Thyroid gland (tissue), 4 donors: ENCODE measurements at regions not wholly inside any gene's neighbourhood (a gene's known extent, or its start where the extent isn't known, plus 50 kb on each side); places are given as distances from the start of the nearest gene placed in this dataset.
"Not testable (repeated sequence)": the region's sequence is repeated elsewhere in the genome, so short reads cannot be mapped to it uniquely, and the experiment has no call there.

Experiments
- DNase-seq, 2 donors: peaks; one replicate each; pipeline ENCODE4 v3.0.0-alpha.2; 2019
- H3K27ac ChIP-seq, 3 donors: fragments of 200-600 bp; sonication (generic); 1 replicate in 2 of 3; 2 replicates in 1 of 3; pipeline ENCODE4 v1.5.1; 2016 to 2019; ENCODE audit warnings: mild to moderate bottlenecking in 1 of 3, moderate library complexity in 1 of 3
- H3K27me3 ChIP-seq: fragments of 200-600 bp; sonication (generic); one replicate; pipeline ENCODE4 v1.5.1; 2019
- H3K36me3 ChIP-seq, 2 donors: fragments of 200-600 bp; sonication (generic); one replicate each; pipeline ENCODE4 v1.5.1; 2016 to 2019
- H3K4me1 ChIP-seq, 2 donors: fragments of 200-600 bp; sonication (generic); one replicate each; pipeline ENCODE4 v1.5.1; 2017 to 2019
- H3K4me3 ChIP-seq, 3 donors: fragments of 200-600 bp; sonication (generic); replicated peaks in 1 of 3; 1 replicate in 2 of 3; 2 replicates in 1 of 3; pipeline ENCODE4 v1.5.1; 2016; ENCODE audit warnings: mild to moderate bottlenecking in 1 of 3
- H3K9me3 ChIP-seq: fragments of 200-600 bp; sonication (generic); one replicate; pipeline ENCODE4 v1.5.1; 2017
- POLR2A ChIP-seq, 2 donors: fragments of 450-650 bp; IDR thresholded peaks; one replicate each; pipeline ENCODE4 v1.6.1; 2017; ENCODE audit warnings: antibody characterized with exemption in 2 of 2, mild to moderate bottlenecking in 2 of 2, moderate library complexity in 1 of 2
- WGBS, 2 donors: methylation state at CpG; one replicate each; pipeline ENCODE4 v1.1.5; 2017; 5-methylcytosine and 5-hydroxymethylcytosine counted together
- intact Hi-C: fragments of 100-400 bp; cut with DNase I; formaldehyde crosslinking; loops from one replicate; pipeline ENCODE4 v1.15.1; 2023
- TF ChIP-seq, protein P1 (sequence below), 6 experiments: fragments of 200-600 bp in 3 of 6; fragments of 450-650 bp in 3 of 6; sonication (generic) in 3 of 6; IDR thresholded peaks; one replicate each; pipeline ENCODE4 v1.5.1; 2016 to 2019; ENCODE audit warnings: antibody characterized with exemption in 6 of 6, mild to moderate bottlenecking in 2 of 6, inconsistent platforms in 1 of 6, moderate library complexity in 1 of 6

DNA sequence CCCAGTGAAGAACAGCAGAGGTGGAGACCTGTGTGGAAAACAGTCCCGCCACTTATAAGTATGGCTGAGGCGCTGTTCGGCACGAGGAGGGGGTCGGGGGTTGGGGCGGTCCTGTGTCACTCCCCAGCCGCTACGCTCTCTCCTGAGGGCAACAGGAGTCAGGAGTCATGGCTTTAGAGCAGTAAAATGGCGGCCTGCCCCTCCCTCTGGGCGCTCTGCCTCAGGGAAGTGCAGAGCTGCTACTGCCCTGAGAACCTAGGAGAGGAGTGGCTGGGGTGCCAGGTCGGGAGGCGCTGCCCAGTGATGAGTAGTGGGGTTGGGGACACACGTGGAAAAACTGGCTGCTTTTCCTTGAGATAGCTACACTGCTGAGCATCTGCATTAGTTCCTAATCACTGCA is 551.2 kb upstream of the AMOT start:
- Histone ChIP-seq H3K4me3 (no peak overlapping the region), H3K27me3 (no peaks in the 10 kb centered on the region), H3K36me3 (no peaks in the 10 kb centered on the region), H3K4me1 (no peaks in the 10 kb centered on the region), H3K27ac (no peak overlapping the region), H3K9me3 (no peaks in the 10 kb centered on the region)
- WGBS, 2 donors, result 81 to 85% methylated on average over 4 to 6 of the region's 13 CpGs
- DNase-seq, result no peak
- TF ChIP-seq, protein P1, sequence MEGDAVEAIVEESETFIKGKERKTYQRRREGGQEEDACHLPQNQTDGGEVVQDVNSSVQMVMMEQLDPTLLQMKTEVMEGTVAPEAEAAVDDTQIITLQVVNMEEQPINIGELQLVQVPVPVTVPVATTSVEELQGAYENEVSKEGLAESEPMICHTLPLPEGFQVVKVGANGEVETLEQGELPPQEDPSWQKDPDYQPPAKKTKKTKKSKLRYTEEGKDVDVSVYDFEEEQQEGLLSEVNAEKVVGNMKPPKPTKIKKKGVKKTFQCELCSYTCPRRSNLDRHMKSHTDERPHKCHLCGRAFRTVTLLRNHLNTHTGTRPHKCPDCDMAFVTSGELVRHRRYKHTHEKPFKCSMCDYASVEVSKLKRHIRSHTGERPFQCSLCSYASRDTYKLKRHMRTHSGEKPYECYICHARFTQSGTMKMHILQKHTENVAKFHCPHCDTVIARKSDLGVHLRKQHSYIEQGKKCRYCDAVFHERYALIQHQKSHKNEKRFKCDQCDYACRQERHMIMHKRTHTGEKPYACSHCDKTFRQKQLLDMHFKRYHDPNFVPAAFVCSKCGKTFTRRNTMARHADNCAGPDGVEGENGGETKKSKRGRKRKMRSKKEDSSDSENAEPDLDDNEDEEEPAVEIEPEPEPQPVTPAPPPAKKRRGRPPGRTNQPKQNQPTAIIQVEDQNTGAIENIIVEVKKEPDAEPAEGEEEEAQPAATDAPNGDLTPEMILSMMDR (IDR thresholded peaks at IDR 0.05), result no peak
- no peak for TF ChIP-seq POLR2A (IDR thresholded peaks at IDR 0.05)
- intact Hi-C loops, result no loop called here

DNA sequence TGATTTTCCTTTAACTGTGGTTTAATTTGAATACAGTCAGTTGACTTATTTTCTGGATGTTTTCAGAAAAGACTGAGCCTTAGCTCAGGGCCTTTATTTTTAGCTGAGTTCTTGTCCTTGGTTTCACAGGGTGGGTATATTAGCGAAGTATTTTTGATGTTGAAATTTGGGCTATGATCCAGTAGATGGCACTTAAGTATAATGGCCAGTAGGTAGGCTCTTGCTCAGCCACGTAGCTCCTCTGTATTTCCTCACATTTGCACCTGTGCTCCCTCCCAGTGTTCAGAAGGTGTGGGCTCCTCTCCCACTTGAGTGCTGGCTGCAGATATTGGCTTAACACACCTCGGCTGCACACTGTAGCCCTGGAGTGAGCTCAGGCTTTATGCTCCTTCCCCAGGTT is 549.9 kb upstream of the AMOT start:
- H3K4me1 ChIP-seq, result no peaks in the 10 kb centered on the region
- TF ChIP-seq POLR2A (IDR thresholded peaks at IDR 0.05), result no peak
- TF ChIP-seq, protein P1 (IDR thresholded peaks at IDR 0.05), result no peak
- H3K36me3 ChIP-seq, result no peaks in the 10 kb centered on the region
- DNase-seq, result no peak
- intact Hi-C loops, result no loop called here
- no peak overlapping the region for H3K27ac ChIP-seq
- no peaks in the 10 kb centered on the region for H3K27me3 ChIP-seq
- WGBS, 2 donors, result 66 to 83% methylated on average over 2 to 3 of the region's 3 CpGs
- no peaks in the 10 kb centered on the region for H3K9me3 ChIP-seq
- H3K4me3 ChIP-seq, result no peak overlapping the region

- no peaks in the 10 kb centered on the region for H3K9me3 ChIP-seq
- no peaks in the 10 kb centered on the region for H3K4me1 ChIP-seq
- WGBS, 2 donors, result 95 to 98% methylated on average over 2 of the region's 2 CpGs
- H3K36me3 ChIP-seq, result no peaks in the 10 kb centered on the region
- DNase-seq, result no peak
- TF ChIP-seq POLR2A (IDR thresholded peaks at IDR 0.05), result no peak
- TF ChIP-seq, protein P1 (IDR thresholded peaks at IDR 0.05), result no peak
- no peak overlapping the region for H3K27ac ChIP-seq
- intact Hi-C loops, result no loop called here
- no peaks in the 10 kb centered on the region for H3K27me3 ChIP-seq
- H3K4me3 ChIP-seq, result no peak overlapping the region
Observed at GRCh38 chrX:113389846-113390245, 549.2 kb upstream of the AMOT start.

- H3K4me3 ChIP-seq, result no peak overlapping the region
- no peaks in the 10 kb centered on the region for H3K27me3 ChIP-seq
- no peak for TF ChIP-seq POLR2A (IDR thresholded peaks at IDR 0.05)
- TF ChIP-seq, protein P1 (IDR thresholded peaks at IDR 0.05), result no peak
- intact Hi-C loops, result no loop called here
- H3K27ac ChIP-seq, result no peak overlapping the region
- no peaks in the 10 kb centered on the region for H3K9me3 ChIP-seq
- no peaks in the 10 kb centered on the region for H3K4me1 ChIP-seq
- H3K36me3 ChIP-seq, result no peaks in the 10 kb centered on the region
- 54 to 79% methylated on average over 3 of the region's 3 CpGs for WGBS, 2 donors
- no peak for DNase-seq
Observed at GRCh38 chrX:113384628-113385027, 544.0 kb upstream of the AMOT start.

DNA sequence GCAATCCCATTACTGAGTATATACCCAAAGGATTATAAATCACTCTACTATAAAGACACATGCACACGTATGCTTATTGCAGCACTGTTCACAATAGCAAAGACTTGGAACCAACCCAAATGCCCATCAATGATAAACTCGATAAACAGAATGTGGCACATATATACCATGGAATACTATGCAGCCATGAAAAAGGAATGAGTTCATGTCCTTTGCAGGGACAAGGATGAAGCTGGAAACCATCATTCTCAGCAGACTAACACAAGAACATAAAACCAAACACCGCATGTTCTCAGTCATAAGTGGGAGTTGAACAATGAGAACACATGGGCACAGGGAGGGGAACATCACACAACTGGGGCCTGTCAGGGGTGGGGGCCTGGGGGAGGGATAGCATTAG is 532.8 kb upstream of the AMOT start:
- H3K36me3 ChIP-seq, DNase-seq, intact Hi-C loops, H3K9me3 ChIP-seq, H3K27me3 ChIP-seq, H3K27ac ChIP-seq, H3K4me3 ChIP-seq, H3K4me1 ChIP-seq: not testable (repeated sequence)
- WGBS, 2 donors, result 57 to 100% methylated on average over 3 of the region's 3 CpGs

GRCh38 chrX:113370006-113370405 is 529.4 kb upstream of the AMOT start:
- H3K4me1 ChIP-seq, result no peaks in the 10 kb centered on the region
- no peak for DNase-seq
- no peak overlapping the region for H3K4me3 ChIP-seq
- no peaks in the 10 kb centered on the region for H3K27me3 ChIP-seq
- TF ChIP-seq, protein P1 (IDR thresholded peaks at IDR 0.05), result no peak
- no peak for TF ChIP-seq POLR2A (IDR thresholded peaks at IDR 0.05)
- no peak overlapping the region for H3K27ac ChIP-seq
- intact Hi-C loops, result no loop called here
- WGBS, 2 donors, result 69 to 85% methylated on average over 7 of the region's 7 CpGs
- H3K9me3 ChIP-seq, result no peaks in the 10 kb centered on the region
- no peaks in the 10 kb centered on the region for H3K36me3 ChIP-seq
